SK-N-SH (cell line): ENCODE measurements at regions not wholly inside any gene's neighbourhood (a gene's known extent, or its start where the extent isn't known, plus 50 kb on each side); places are given as distances from the start of the nearest gene placed in this dataset.

ENCODE experiments used
- CTCF ChIA-PET: fragments of 300-600, 350-600 bp; formaldehyde crosslinking; extraction: SDS; loops from one replicate; lab custom pipeline; 2021; lab: Yijun Ruan, JAX
- POLR2A ChIA-PET: fragments of 350-600 bp; sonication (Branson Sonifier 250); formaldehyde crosslinking; extraction: SDS; loops from one replicate; lab custom pipeline; 2020; ENCODE audit warnings: antibody characterized with exemption, inconsistent platforms; lab: Yijun Ruan, JAX
- DNase-seq: peaks from one replicate; pipeline ENCODE4 v3.0.0; 2012
- H2AFZ ChIP-seq: fragments of 200-600 bp; sonication (generic); 2 replicates; pipeline ENCODE4 v1.8.1; 2016; ENCODE audit warnings: antibody characterized with exemption, mild to moderate bottlenecking, low read depth
- H3F3A ChIP-seq: fragments of 200-600 bp; sonication (generic); replicated peaks from 2 replicates; pipeline ENCODE3; 2016; ENCODE audit warnings: antibody characterized with exemption, mild to moderate bottlenecking; ENCODE audit not compliant: insufficient read depth
- H3K27ac ChIP-seq, 2 experiments: fragments of 200-500 bp in 1 of 2; fragments of 200-600 bp in 1 of 2; sonication (Bioruptor generic) in 1 of 2; sonication (generic), shearing (Covaris generic) in 1 of 2; 2 replicates each; pipeline versions ENCODE4 v1.5.1 to v1.6.1; 2014 to 2016; ENCODE audit warnings: low read depth in 2 of 2, inconsistent platforms in 1 of 2, low read length in 1 of 2, mild to moderate bottlenecking in 1 of 2, mixed read lengths in 1 of 2
- H3K27me3 ChIP-seq: fragments of 200-600 bp; sonication (generic), shearing (Covaris generic); 2 replicates; pipeline ENCODE4 v1.6.1; 2016; ENCODE audit warnings: mixed run types; ENCODE audit not compliant: insufficient read depth
- H3K36me3 ChIP-seq, 2 experiments: fragments of 200-500 bp in 1 of 2; fragments of 200-600 bp in 1 of 2; sonication (Bioruptor generic) in 1 of 2; sonication (generic) in 1 of 2; replicated peaks in 1 of 2; 2 replicates each; pipeline versions ENCODE3 to v1.5.1; 2014 to 2016; ENCODE audit warnings: low read length in 1 of 2, mild to moderate bottlenecking in 1 of 2; ENCODE audit not compliant: insufficient read depth in 2 of 2, control insufficient read depth in 1 of 2
- H3K4me1 ChIP-seq, 2 experiments: fragments of 200-500 bp in 1 of 2; fragments of 200-600 bp in 1 of 2; sonication (Bioruptor generic) in 1 of 2; sonication (generic), shearing (Covaris generic) in 1 of 2; 2 replicates each; pipeline versions ENCODE4 v1.5.1 to v1.6.1; 2014 to 2016; ENCODE audit warnings: low read depth in 1 of 2, low read length in 1 of 2, mixed run types in 1 of 2; ENCODE audit not compliant: insufficient read depth in 2 of 2, control insufficient read depth in 1 of 2
- H3K4me2 ChIP-seq: fragments of 200-600 bp; sonication (generic), shearing (Covaris generic); 2 replicates; pipeline ENCODE4 v1.6.1; 2017; ENCODE audit warnings: mixed run types
- H3K4me3 ChIP-seq, 2 experiments: fragments of 200-500 bp in 1 of 2; fragments of 200-600 bp in 1 of 2; sonication (Bioruptor generic) in 1 of 2; sonication (generic), shearing (Covaris generic) in 1 of 2; 2 replicates each; pipeline versions ENCODE4 v1.5.1 to v1.8.1; 2014 to 2016; ENCODE audit warnings: low read depth in 2 of 2, inconsistent platforms in 1 of 2, low read length in 1 of 2, mild to moderate bottlenecking in 1 of 2, mixed read lengths in 1 of 2, moderate library complexity in 1 of 2
- H3K79me2 ChIP-seq: fragments of 200-600 bp; sonication (generic); 2 replicates; pipeline ENCODE4 v1.8.1; 2017; ENCODE audit warnings: mild to moderate bottlenecking; ENCODE audit not compliant: insufficient read depth
- H3K9ac ChIP-seq: fragments of 200-600 bp; sonication (generic); 2 replicates; pipeline ENCODE4 v1.6.1; 2017; ENCODE audit warnings: mixed run types
- H3K9me2 ChIP-seq: fragments of 200-600 bp; sonication (generic); 2 replicates; pipeline ENCODE4 v1.6.1; 2017; ENCODE audit warnings: mixed run types
- H3K9me3 ChIP-seq: fragments of 200-600 bp; sonication (generic); 2 replicates; pipeline ENCODE4 v1.6.1; 2017; ENCODE audit warnings: mixed run types, mild to moderate bottlenecking, moderate library complexity
- H4K20me1 ChIP-seq: fragments of 200-600 bp; sonication (generic); 2 replicates; pipeline ENCODE4 v1.6.1; 2017; ENCODE audit warnings: mild to moderate bottlenecking, mixed run types; ENCODE audit not compliant: insufficient read depth
- CHD2 ChIP-seq: fragments of 150-350 bp; IDR thresholded peaks from 2 replicates; pipeline ENCODE4 v1.6.1; 2018; ENCODE audit warnings: low read length; ENCODE audit not compliant: partially characterized antibody
- ELF1 ChIP-seq: IDR thresholded peaks from 2 replicates; pipeline ENCODE4 v1.4.0; 2012
- EP300 ChIP-seq, 2 experiments: IDR thresholded peaks; 2 replicates each; pipeline versions ENCODE4 v1.4.0 to v1.6.1; 2012; ENCODE audit warnings: borderline replicate concordance in 1 of 2, low read depth in 1 of 2, low read length in 1 of 2
- EZH2phosphoT487 ChIP-seq: fragments of 200-600 bp; sonication (generic); IDR thresholded peaks from 2 replicates; pipeline ENCODE4 v1.6.1; 2017; ENCODE audit warnings: low read depth, mixed run types, mild to moderate bottlenecking, antibody characterized with exemption, moderate library complexity, borderline replicate concordance
- FOXM1 ChIP-seq: IDR thresholded peaks from 2 replicates; pipeline ENCODE4 v1.4.0; 2012; ENCODE audit warnings: low read depth, mild to moderate bottlenecking
- JUND ChIP-seq: IDR thresholded peaks from 2 replicates; pipeline ENCODE4 v1.4.0; 2012
- MEF2A ChIP-seq: IDR thresholded peaks from 2 replicates; pipeline ENCODE4 v1.4.0; 2012; ENCODE audit warnings: low read depth, borderline replicate concordance
- NFIC ChIP-seq: IDR thresholded peaks from 2 replicates; pipeline ENCODE4 v1.4.0; 2012; ENCODE audit warnings: borderline replicate concordance
- POLR2AphosphoS5 ChIP-seq: IDR thresholded peaks from 2 replicates; pipeline ENCODE4 v1.6.1; 2012; ENCODE audit warnings: low read depth, low read length
- SIN3A ChIP-seq: IDR thresholded peaks from 2 replicates; pipeline ENCODE4 v1.6.1; 2012; ENCODE audit warnings: low read depth, mild to moderate bottlenecking, low read length, moderate library complexity, borderline replicate concordance
- SMC3 ChIP-seq: IDR thresholded peaks from 2 replicates; pipeline ENCODE4 v1.6.1; 2012; ENCODE audit warnings: low read depth, low read length, improper control_type of control experiment
- TAF1 ChIP-seq: IDR thresholded peaks from 2 replicates; pipeline ENCODE4 v1.6.1; 2012; ENCODE audit warnings: low read depth, mild to moderate bottlenecking, low read length, moderate library complexity, borderline replicate concordance
- TCF12 ChIP-seq: IDR thresholded peaks from 2 replicates; pipeline ENCODE4 v1.4.0; 2012
- YY1 ChIP-seq: IDR thresholded peaks from 2 replicates; pipeline ENCODE4 v1.4.0; 2012; ENCODE audit warnings: low read depth, mild to moderate bottlenecking
- WGBS: methylation state at CpG from one replicate; pipeline ENCODE4 v1.1.6; 2017; ENCODE audit warnings: low lambda C conversion rate; 5-methylcytosine and 5-hydroxymethylcytosine counted together
- TF ChIP-seq, protein P1 (sequence below): fragments of 200-600 bp; sonication (generic); IDR thresholded peaks from 2 replicates; pipeline ENCODE4 v1.6.1; 2017; ENCODE audit warnings: antibody characterized with exemption, mild to moderate bottlenecking, moderate library complexity
- TF ChIP-seq, protein P2 (sequence below): fragments of 150-350 bp; IDR thresholded peaks from 2 replicates; pipeline ENCODE4 v1.6.1; 2017; ENCODE audit warnings: antibody characterized with exemption, low read length, low read depth, borderline replicate concordance
- TF ChIP-seq, protein P3 (sequence below): IDR thresholded peaks from 2 replicates; pipeline ENCODE4 v1.4.0; 2012; ENCODE audit warnings: low read depth
- TF ChIP-seq, protein P4 (sequence below): IDR thresholded peaks from 2 replicates; pipeline ENCODE4 v1.6.1; 2012; ENCODE audit warnings: mild to moderate bottlenecking, low read depth, low read length, moderate library complexity
- TF ChIP-seq, protein P5 (sequence below): fragments of 150-350 bp; IDR thresholded peaks from 2 replicates; pipeline ENCODE4 v1.6.1; 2016; ENCODE audit warnings: mild to moderate bottlenecking, low read depth, low read length

DNA sequence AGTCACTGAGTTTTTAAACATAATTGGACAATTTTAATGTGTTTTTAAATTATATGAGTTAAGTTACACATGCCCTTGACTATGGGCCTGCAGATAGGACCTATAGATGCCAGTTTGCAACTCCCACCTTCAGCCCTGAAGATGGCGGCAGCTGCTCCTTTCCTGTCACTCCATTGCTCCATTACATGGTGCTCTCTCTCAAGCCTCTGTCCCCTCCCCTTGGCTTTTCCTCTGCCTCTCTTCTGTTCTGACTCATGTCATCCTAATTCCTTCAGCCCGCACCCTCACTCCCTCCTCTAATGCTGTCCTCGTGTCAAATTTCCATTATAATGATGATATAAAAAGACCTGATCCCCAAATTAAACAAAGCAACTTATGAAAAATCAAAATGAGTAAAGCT is 133.7 kb upstream of the HNRNPA3 start:
- ChIA-PET POLR2A (no interaction called here), CTCF (interaction anchor here (1.6 to 1.7 kb wide), 2 partner anchors 22 to 425 kb away, joined by 3 to 5 read pairs; no protein-coding TSS in a partner anchor)
- Histone ChIP-seq H3K9ac (no peak overlapping the region), H3K9me2 (no peaks in the 10 kb centered on the region), H3F3A (no peaks in the 10 kb centered on the region), H3K4me1 (no peaks in the 10 kb centered on the region; a peak in 1 of 4 replicates), H3K36me3 (no peaks in the 10 kb centered on the region), H2AFZ (no peak overlapping the region), H3K27ac (no peak overlapping the region), H3K4me3 (no peak overlapping the region), H3K4me2 (no peak overlapping the region), H3K79me2 (no peaks in the 10 kb centered on the region), H4K20me1 (no peaks in the 10 kb centered on the region), H3K27me3 (no peaks in the 10 kb centered on the region), H3K9me3 (no peaks in the 10 kb centered on the region)
- TF ChIP-seq SMC3 = no peak
- no peak for TF ChIP-seq FOXM1
- TF ChIP-seq, protein P1, sequence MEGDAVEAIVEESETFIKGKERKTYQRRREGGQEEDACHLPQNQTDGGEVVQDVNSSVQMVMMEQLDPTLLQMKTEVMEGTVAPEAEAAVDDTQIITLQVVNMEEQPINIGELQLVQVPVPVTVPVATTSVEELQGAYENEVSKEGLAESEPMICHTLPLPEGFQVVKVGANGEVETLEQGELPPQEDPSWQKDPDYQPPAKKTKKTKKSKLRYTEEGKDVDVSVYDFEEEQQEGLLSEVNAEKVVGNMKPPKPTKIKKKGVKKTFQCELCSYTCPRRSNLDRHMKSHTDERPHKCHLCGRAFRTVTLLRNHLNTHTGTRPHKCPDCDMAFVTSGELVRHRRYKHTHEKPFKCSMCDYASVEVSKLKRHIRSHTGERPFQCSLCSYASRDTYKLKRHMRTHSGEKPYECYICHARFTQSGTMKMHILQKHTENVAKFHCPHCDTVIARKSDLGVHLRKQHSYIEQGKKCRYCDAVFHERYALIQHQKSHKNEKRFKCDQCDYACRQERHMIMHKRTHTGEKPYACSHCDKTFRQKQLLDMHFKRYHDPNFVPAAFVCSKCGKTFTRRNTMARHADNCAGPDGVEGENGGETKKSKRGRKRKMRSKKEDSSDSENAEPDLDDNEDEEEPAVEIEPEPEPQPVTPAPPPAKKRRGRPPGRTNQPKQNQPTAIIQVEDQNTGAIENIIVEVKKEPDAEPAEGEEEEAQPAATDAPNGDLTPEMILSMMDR = no peak
- no peak for TF ChIP-seq EP300 (IDR thresholded peaks at IDR 0.05; ENCODE audit: borderline replicate concordance in 1 of 2, low read depth in 1 of 2, low read length in 1 of 2)
- TF ChIP-seq MEF2A = no peak
- TF ChIP-seq SIN3A = no peak
- no peak for TF ChIP-seq ELF1
- no peak for TF ChIP-seq JUND
- TF ChIP-seq EZH2phosphoT487 = no peak
- TF ChIP-seq, protein P2, sequence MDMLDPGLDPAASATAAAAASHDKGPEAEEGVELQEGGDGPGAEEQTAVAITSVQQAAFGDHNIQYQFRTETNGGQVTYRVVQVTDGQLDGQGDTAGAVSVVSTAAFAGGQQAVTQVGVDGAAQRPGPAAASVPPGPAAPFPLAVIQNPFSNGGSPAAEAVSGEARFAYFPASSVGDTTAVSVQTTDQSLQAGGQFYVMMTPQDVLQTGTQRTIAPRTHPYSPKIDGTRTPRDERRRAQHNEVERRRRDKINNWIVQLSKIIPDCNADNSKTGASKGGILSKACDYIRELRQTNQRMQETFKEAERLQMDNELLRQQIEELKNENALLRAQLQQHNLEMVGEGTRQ = no peak
- no peak for TF ChIP-seq CHD2
- TF ChIP-seq NFIC = no peak
- TF ChIP-seq, protein P3, sequence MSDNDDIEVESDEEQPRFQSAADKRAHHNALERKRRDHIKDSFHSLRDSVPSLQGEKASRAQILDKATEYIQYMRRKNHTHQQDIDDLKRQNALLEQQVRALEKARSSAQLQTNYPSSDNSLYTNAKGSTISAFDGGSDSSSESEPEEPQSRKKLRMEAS = no peak
- no peak for TF ChIP-seq TCF12
- DNase-seq = no peak
- 30% methylated on average over 3 of the region's 3 CpGs for WGBS

DNA sequence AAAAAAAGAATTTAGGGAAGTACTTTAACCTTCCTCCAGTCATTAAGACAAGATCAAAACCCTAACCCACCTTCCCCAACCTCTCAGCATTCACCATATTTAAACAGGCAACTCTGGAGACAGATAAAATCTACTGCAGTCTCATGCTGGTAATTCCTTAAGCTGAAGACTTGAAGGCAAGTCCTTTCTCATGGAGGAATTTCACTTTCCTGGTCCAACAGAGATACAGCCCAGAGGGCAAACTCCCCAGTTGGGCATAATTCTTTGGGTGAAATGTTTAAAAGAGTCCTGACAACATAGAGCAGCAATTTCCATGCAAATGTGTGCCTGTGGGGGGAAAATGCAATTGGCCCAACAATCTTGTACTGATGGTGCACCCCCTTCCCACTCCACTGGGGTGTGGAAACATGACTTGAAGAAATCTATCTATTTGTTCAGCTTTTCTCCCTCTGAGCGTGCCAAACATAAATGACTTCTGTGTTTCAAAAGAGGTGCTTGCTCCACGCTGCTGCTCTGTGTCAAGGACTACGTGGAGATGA is 131.8 kb upstream of the HNRNPA3 start:
- H4K20me1 ChIP-seq = no peaks in the 10 kb centered on the region
- ChIA-PET POLR2A (no interaction called here), CTCF (interaction anchor here (0.7 to 1.0 kb wide), 2 partner anchors 24 to 251 kb away, joined by 3 read pairs; no protein-coding TSS in a partner anchor)
- no peaks in the 10 kb centered on the region for H3K27me3 ChIP-seq
- 46% methylated on average over 3 of the region's 3 CpGs for WGBS
- no peaks in the 10 kb centered on the region for H3K36me3 ChIP-seq
- no peaks in the 10 kb centered on the region for H3K9me2 ChIP-seq
- H3K4me2 ChIP-seq = no peak overlapping the region
- H3K4me3 ChIP-seq = no peak overlapping the region
- DNase-seq = no peak
- H3K4me1 ChIP-seq = no peaks in the 10 kb centered on the region; a peak in 1 of 4 replicates
- no peaks in the 10 kb centered on the region for H3F3A ChIP-seq
- no peak overlapping the region for H3K9ac ChIP-seq
- no peak overlapping the region for H2AFZ ChIP-seq
- H3K79me2 ChIP-seq = no peaks in the 10 kb centered on the region
- no peak overlapping the region for H3K27ac ChIP-seq
- H3K9me3 ChIP-seq = no peaks in the 10 kb centered on the region
- TF ChIP-seq ELF1 (no peak), MEF2A (no peak), TAF1 (no peak), POLR2AphosphoS5 (no peak), YY1 (no peak), EP300 (IDR thresholded peaks at IDR 0.05; ENCODE audit: borderline replicate concordance in 1 of 2, low read depth in 1 of 2, low read length in 1 of 2) (no peak)
- TF ChIP-seq, protein P4, sequence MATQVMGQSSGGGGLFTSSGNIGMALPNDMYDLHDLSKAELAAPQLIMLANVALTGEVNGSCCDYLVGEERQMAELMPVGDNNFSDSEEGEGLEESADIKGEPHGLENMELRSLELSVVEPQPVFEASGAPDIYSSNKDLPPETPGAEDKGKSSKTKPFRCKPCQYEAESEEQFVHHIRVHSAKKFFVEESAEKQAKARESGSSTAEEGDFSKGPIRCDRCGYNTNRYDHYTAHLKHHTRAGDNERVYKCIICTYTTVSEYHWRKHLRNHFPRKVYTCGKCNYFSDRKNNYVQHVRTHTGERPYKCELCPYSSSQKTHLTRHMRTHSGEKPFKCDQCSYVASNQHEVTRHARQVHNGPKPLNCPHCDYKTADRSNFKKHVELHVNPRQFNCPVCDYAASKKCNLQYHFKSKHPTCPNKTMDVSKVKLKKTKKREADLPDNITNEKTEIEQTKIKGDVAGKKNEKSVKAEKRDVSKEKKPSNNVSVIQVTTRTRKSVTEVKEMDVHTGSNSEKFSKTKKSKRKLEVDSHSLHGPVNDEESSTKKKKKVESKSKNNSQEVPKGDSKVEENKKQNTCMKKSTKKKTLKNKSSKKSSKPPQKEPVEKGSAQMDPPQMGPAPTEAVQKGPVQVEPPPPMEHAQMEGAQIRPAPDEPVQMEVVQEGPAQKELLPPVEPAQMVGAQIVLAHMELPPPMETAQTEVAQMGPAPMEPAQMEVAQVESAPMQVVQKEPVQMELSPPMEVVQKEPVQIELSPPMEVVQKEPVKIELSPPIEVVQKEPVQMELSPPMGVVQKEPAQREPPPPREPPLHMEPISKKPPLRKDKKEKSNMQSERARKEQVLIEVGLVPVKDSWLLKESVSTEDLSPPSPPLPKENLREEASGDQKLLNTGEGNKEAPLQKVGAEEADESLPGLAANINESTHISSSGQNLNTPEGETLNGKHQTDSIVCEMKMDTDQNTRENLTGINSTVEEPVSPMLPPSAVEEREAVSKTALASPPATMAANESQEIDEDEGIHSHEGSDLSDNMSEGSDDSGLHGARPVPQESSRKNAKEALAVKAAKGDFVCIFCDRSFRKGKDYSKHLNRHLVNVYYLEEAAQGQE = no peak
- TF ChIP-seq, protein P5, sequence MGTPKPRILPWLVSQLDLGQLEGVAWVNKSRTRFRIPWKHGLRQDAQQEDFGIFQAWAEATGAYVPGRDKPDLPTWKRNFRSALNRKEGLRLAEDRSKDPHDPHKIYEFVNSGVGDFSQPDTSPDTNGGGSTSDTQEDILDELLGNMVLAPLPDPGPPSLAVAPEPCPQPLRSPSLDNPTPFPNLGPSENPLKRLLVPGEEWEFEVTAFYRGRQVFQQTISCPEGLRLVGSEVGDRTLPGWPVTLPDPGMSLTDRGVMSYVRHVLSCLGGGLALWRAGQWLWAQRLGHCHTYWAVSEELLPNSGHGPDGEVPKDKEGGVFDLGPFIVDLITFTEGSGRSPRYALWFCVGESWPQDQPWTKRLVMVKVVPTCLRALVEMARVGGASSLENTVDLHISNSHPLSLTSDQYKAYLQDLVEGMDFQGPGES = no peak
